Stomach (tissue), 4 donors: ENCODE measurements at regions not wholly inside any gene's neighbourhood (a gene's known extent, or its start where the extent isn't known, plus 50 kb on each side); places are given as distances from the start of the nearest gene placed in this dataset.

Experiments
- POLR2A ChIP-seq, 4 donors: fragments of 450-650 bp; IDR thresholded peaks; one replicate each; pipeline ENCODE4 v1.6.1; 2016; ENCODE audit warnings: antibody characterized with exemption in 4 of 4, control low read depth in 2 of 4, mild to moderate bottlenecking in 1 of 4, moderate library complexity in 1 of 4
- TF ChIP-seq, protein P1 (sequence below), 7 experiments: fragments of 450-650 bp in 4 of 7; fragments of 200-600 bp in 3 of 7; sonication (generic) in 3 of 7; IDR thresholded peaks; one replicate each; pipeline ENCODE4 v1.5.1; 2016 to 2019; ENCODE audit warnings: antibody characterized with exemption in 7 of 7, control low read depth in 2 of 7, mild to moderate bottlenecking in 1 of 7

DNA sequence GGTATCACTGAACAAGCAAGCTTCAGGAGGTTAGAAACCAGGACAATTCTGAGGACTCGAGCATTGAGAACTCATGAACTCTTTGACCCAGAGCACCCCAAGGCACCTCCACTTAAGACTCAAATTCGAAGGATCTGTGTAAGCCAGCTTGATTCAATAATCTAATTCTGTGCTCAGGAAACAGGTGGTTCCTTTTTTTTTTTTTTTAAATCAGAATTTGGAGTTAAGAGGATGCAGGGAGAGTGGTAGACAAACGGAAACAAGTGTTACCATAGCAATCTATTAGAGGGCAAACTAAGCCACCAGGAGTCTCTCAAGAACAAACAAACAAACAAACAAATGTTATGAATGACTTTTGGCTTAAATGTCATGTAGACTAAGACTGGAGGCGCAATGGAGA lies 53.8 kb upstream of the DPH5 start:
- TF ChIP-seq, protein P1, sequence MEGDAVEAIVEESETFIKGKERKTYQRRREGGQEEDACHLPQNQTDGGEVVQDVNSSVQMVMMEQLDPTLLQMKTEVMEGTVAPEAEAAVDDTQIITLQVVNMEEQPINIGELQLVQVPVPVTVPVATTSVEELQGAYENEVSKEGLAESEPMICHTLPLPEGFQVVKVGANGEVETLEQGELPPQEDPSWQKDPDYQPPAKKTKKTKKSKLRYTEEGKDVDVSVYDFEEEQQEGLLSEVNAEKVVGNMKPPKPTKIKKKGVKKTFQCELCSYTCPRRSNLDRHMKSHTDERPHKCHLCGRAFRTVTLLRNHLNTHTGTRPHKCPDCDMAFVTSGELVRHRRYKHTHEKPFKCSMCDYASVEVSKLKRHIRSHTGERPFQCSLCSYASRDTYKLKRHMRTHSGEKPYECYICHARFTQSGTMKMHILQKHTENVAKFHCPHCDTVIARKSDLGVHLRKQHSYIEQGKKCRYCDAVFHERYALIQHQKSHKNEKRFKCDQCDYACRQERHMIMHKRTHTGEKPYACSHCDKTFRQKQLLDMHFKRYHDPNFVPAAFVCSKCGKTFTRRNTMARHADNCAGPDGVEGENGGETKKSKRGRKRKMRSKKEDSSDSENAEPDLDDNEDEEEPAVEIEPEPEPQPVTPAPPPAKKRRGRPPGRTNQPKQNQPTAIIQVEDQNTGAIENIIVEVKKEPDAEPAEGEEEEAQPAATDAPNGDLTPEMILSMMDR (IDR thresholded peaks at IDR 0.05) = no peak
- no peak for TF ChIP-seq POLR2A (IDR thresholded peaks at IDR 0.05)
